ENCODE measurements at regions not wholly inside any gene's neighbourhood (a gene's known extent, or its start where the extent isn't known, plus 50 kb on each side); places are given as distances from the start of the nearest gene placed in this dataset.

DNA sequence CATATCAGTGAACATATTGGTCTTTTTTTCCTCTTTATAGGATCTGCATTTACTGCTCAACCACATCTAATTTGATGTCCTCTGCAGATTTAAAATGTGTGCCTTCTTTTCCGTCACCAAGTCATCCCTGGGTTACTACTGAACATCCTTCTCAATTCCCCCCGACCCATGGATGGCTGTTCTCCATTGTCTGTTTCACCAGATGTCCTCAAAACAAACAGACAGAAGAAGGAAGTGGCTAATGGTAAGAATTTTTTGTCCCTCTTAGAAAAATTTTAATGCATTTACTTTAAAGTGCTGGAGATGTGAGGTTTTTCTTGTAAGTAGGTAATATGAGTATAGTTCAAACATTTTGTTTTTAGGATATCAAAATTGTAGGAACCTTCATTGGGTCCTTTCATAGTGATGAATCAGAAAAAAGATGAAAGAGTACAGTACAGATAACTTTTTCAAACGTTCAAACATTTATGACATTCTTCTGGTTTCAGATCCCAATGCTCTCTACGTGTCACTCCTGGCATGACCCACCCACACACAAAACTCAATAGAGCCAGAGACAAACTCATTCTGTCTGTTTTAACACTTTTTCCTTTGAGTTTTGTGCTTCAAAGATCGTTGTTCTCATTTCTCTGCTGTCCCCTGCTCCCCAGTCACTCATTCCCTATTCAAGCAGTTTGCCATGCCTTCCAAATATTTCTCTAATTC, 276.4 kb downstream of the PRL start:
- Histone ChIP-seq H3K27me3 (no peaks in the 10 kb centered on the region), H3K4me1 (peaks cover 0 to 14% (median 5%) of the 10 kb centered on the region in 12 donors), H3K4me3 (no peak overlapping the region), H3K36me3 (peaks cover 0 to 9% (median 0%) of the 10 kb centered on the region in 9 donors), H3K9me3 (peaks cover 0 to 16% (median 3%) of the 10 kb centered on the region in 12 donors), H3K27ac (no peak overlapping the region)
- TF ChIP-seq POLR2A (IDR thresholded peaks at IDR 0.05) (no peak), CTCF (IDR thresholded peaks at IDR 0.05) (no peak)
- intact Hi-C loops (cut with DNase I), result no loop called here
- DNase-seq (no peak), ATAC-seq (no peak)
- 75 to 82% (median 79%) methylated on average over 5 of the region's 5 CpGs for WGBS, 4 donors

- peaks cover 0 to 9% (median 0%) of the 10 kb centered on the region in 9 donors for H3K36me3 ChIP-seq
- DNase-seq (no peak), ATAC-seq (no peak)
- no peak overlapping the region for H3K4me3 ChIP-seq
- WGBS, 4 donors, result 81 to 88% (median 85%) methylated on average over 1 of the region's 1 CpG
- TF ChIP-seq POLR2A (IDR thresholded peaks at IDR 0.05) (no peak), CTCF (IDR thresholded peaks at IDR 0.05) (no peak)
- intact Hi-C loops (cut with DNase I), result no loop called here
- peaks cover 0 to 30% (median 16%) of the 10 kb centered on the region in 12 donors for H3K4me1 ChIP-seq
- H3K27ac ChIP-seq, result no peak overlapping the region
- H3K9me3 ChIP-seq, result peaks cover 0 to 16% (median 3%) of the 10 kb centered on the region in 12 donors
- no peaks in the 10 kb centered on the region for H3K27me3 ChIP-seq
Measured at GRCh38 chr6:22021966-22022365, 274.9 kb downstream of the PRL start.

DNA sequence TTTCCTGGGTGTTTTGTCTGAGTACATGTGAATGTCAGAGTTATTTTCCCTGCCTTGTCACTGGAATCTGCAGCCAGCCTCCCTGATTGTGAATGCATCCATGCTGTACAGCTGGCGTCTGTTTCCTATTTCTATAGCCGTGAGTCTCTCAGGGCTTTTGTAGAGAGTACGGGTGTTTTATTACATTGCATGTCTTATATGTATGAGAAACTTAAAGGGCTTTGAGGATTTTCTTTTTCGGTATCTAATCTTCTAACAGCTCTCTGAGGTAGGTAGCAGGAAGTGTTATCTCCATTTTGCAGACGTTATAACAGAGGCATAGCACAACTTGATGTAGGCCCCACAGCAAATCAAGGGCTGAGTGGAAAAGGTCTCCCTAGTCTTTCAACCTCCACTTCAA, 272.9 kb downstream of the PRL start:
- Histone ChIP-seq H3K27me3 (no peaks in the 10 kb centered on the region), H3K4me1 (peaks cover 0 to 45% (median 21%) of the 10 kb centered on the region in 12 donors), H3K36me3 (peaks cover 0 to 9% (median 0%) of the 10 kb centered on the region in 9 donors), H3K27ac (no peak overlapping the region), H3K9me3 (peaks cover 0 to 16% (median 3%) of the 10 kb centered on the region in 12 donors), H3K4me3 (no peak overlapping the region)
- no peak for TF ChIP-seq POLR2A (IDR thresholded peaks at IDR 0.05)
- no peak for TF ChIP-seq CTCF (IDR thresholded peaks at IDR 0.05)
- 66 to 87% (median 79%) methylated on average over 5 of the region's 5 CpGs for WGBS, 4 donors
- ATAC-seq (no peak), DNase-seq (no peak)
- intact Hi-C loops (cut with DNase I), result no loop called here

DNA sequence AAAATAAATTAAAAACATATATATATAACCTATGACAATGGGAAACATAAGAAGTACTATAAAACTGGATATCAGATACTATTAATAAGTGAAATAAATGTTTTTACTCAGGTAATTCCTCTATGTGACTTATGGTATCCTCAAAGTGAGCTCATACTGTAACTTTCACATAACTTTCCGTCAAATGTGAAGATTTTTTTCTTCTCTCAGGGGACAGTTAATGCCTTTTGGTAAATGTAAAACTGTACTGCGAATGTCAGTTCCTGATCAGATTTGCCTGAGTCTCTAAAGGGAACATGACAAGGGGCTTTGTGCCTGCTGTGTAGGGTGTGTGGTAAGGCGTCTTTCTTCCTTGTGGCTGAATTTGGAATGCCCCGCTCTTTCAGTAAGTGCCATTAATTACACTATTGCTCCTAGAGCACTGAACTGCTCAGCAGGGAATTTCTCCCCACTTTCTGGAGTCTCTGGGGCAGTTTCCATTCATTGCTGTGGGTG, 271.8 kb downstream of the PRL start:
- H3K27me3 ChIP-seq, result no peaks in the 10 kb centered on the region
- H3K36me3 ChIP-seq, result peaks cover 0 to 9% (median 0%) of the 10 kb centered on the region in 9 donors
- peak in 1 of 4 donors; percentile 23 for ATAC-seq
- intact Hi-C loops (cut with DNase I), result loop anchor here in 1 of 10 donors (5.0 kb wide), 1 partner anchor 38 kb away; no protein-coding TSS in a partner anchor
- DNase-seq, result no peak
- H3K4me3 ChIP-seq, result no peak overlapping the region
- peak overlapping the region in 5 of 12 donors; percentile 17 to 79 (median 39) for H3K27ac ChIP-seq
- no peak for TF ChIP-seq CTCF (IDR thresholded peaks at IDR 0.05)
- TF ChIP-seq POLR2A (IDR thresholded peaks at IDR 0.05), result no peak
- peaks cover 0 to 50% (median 28%) of the 10 kb centered on the region in 12 donors for H3K4me1 ChIP-seq
- H3K9me3 ChIP-seq, result peaks cover 0 to 16% (median 3%) of the 10 kb centered on the region in 12 donors
- whole genome bisulfite sequencing, 4 donors, result 82 to 88% (median 87%) methylated on average over 4 of the region's 4 CpGs

Data from heart left ventricle (tissue), 16 donors.